ENCODE measurements at regions not wholly inside any gene's neighbourhood (a gene's known extent, or its start where the extent isn't known, plus 50 kb on each side); places are given as distances from the start of the nearest gene placed in this dataset.
A peak's percentile ranks its signal among the peaks of the same experiment; 100 is the strongest.

- no peak for TF ChIP-seq REST (tag by site-specific recombination; IDR thresholded peaks at IDR 0.05)
- no peak for TF ChIP-seq RBAK (tag by site-specific recombination; IDR thresholded peaks at IDR 0.05)
- no peak for TF ChIP-seq ZNF302 (tag by site-specific recombination; IDR thresholded peaks at IDR 0.05; ENCODE audit: low read depth)
- peak; percentile 93 for TF ChIP-seq ZBTB17 (tag by site-specific recombination; IDR thresholded peaks at IDR 0.05)
- TF ChIP-seq ZBTB11 (tag by site-specific recombination; conservative IDR thresholded peaks at IDR 0.05; ENCODE audit: low read depth) = no peak
- TF ChIP-seq BCL11A (tag by site-specific recombination; IDR thresholded peaks at IDR 0.05; ENCODE audit: low read depth) = no peak
- TF ChIP-seq ZNF138 (tag by site-specific recombination; IDR thresholded peaks at IDR 0.05; ENCODE audit: borderline replicate concordance) = no peak
- no peak for TF ChIP-seq ZBTB49 (tag by site-specific recombination; IDR thresholded peaks at IDR 0.05; ENCODE audit: low read depth)
- no peak for TF ChIP-seq ZFP3 (tag by site-specific recombination; IDR thresholded peaks at IDR 0.05; ENCODE audit: low read depth)
- TF ChIP-seq ZBTB8A (tag by site-specific recombination; IDR thresholded peaks at IDR 0.05) = no peak
- no peak for TF ChIP-seq ZNF560 (tag by site-specific recombination; IDR thresholded peaks at IDR 0.05; ENCODE audit: borderline replicate concordance)
- TF ChIP-seq CTCF (tag by site-specific recombination; IDR thresholded peaks at IDR 0.05) = no peak
- TF ChIP-seq TCF7L2 (IDR thresholded peaks at IDR 0.05; ENCODE audit: borderline replicate concordance, low read depth, low read length) = 0 out of 2 replicates have a peak, but pooled peaks have one; percentile 19
- no peak for TF ChIP-seq OSR2 (tag by site-specific recombination; IDR thresholded peaks at IDR 0.05)
These were observed 113.4 kb downstream of the DISP1 start for GRCh38 chr1:222928212-222928611.
